OCI-M2 (cell line): ENCODE measurements at regions not wholly inside any gene's neighbourhood (a gene's known extent, or its start where the extent isn't known, plus 50 kb on each side); places are given as distances from the start of the nearest gene placed in this dataset.
"Not testable (repeated sequence)": the region's sequence is repeated elsewhere in the genome, so short reads cannot be mapped to it uniquely, and the experiment has no call there.

Source experiments
- DNase-seq: peaks from one replicate; lab custom pipeline; 2025; ENCODE audit not compliant: unreplicated experiment; lab: John Stamatoyannopoulos, UW

- no peak for DNase-seq
Observed at GRCh38 chr9:15113288-15113687, 193.7 kb downstream of the TTC39B start.

GRCh38 chr9:15111071-15111470 is 195.9 kb downstream of the TTC39B start:
- DNase-seq: no peak

GRCh38 chr9:15104826-15105420 is 194.7 kb upstream of the FREM1 start:
- no peak for DNase-seq

- no peak for DNase-seq
Observed at GRCh38 chr9:15103290-15103689, 193.1 kb upstream of the FREM1 start.

GRCh38 chr9:15101095-15101494 is 190.9 kb upstream of the FREM1 start:
- DNase-seq: no peak

- no peak for DNase-seq
Observed at GRCh38 chr9:15100571-15100970, 190.3 kb upstream of the FREM1 start.

- DNase-seq: no peak
Observed at GRCh38 chr9:15096972-15097371, 186.7 kb upstream of the FREM1 start.

GRCh38 chr9:15086778-15087324 is 176.6 kb upstream of the FREM1 start:
- DNase-seq: no peak

GRCh38 chr9:15086156-15086763 is 176.0 kb upstream of the FREM1 start:
- no peak for DNase-seq

GRCh38 chr9:15081021-15081753 is 171.0 kb upstream of the FREM1 start:
- DNase-seq: no peak

GRCh38 chr9:15080401-15080800 is 170.2 kb upstream of the FREM1 start:
- DNase-seq: no peak

- no peak for DNase-seq
Observed at GRCh38 chr9:15079989-15080388, 169.8 kb upstream of the FREM1 start.

GRCh38 chr9:15077946-15078729 is 167.9 kb upstream of the FREM1 start:
- no peak for DNase-seq

GRCh38 chr9:15073620-15074019 is 163.4 kb upstream of the FREM1 start:
- no peak for DNase-seq

- no peak for DNase-seq
Observed at GRCh38 chr9:15070716-15071115, 160.5 kb upstream of the FREM1 start.

GRCh38 chr9:15069106-15069505 is 158.9 kb upstream of the FREM1 start:
- no peak for DNase-seq

- no peak for DNase-seq
Observed at GRCh38 chr9:15068261-15068660, 158.0 kb upstream of the FREM1 start.

- DNase-seq: no peak
Observed at GRCh38 chr9:15059003-15059402, 148.8 kb upstream of the FREM1 start.

- DNase-seq: no peak
Observed at GRCh38 chr9:15058236-15058635, 148.0 kb upstream of the FREM1 start.

- not testable (repeated sequence) for DNase-seq
Observed at GRCh38 chr9:15055284-15055683, 145.1 kb upstream of the FREM1 start.

- no peak for DNase-seq
Observed at GRCh38 chr9:15048772-15049171, 138.5 kb upstream of the FREM1 start.
